Stimulated activated CD4-positive, alpha-beta T cell treated with anti-CD3 and anti-CD28 coated beads, Interleukin-12 subunit alpha, Interleukin-12 subunit beta, amount 100 ng/mL, for 4 hours (primary cell): ENCODE measurements at regions not wholly inside any gene's neighbourhood (a gene's known extent, or its start where the extent isn't known, plus 50 kb on each side); places are given as distances from the start of the nearest gene placed in this dataset.

Experiments used
- DNase-seq: peaks from one replicate; pipeline ENCODE4 v3.0.0-alpha.2; 2020

DNA sequence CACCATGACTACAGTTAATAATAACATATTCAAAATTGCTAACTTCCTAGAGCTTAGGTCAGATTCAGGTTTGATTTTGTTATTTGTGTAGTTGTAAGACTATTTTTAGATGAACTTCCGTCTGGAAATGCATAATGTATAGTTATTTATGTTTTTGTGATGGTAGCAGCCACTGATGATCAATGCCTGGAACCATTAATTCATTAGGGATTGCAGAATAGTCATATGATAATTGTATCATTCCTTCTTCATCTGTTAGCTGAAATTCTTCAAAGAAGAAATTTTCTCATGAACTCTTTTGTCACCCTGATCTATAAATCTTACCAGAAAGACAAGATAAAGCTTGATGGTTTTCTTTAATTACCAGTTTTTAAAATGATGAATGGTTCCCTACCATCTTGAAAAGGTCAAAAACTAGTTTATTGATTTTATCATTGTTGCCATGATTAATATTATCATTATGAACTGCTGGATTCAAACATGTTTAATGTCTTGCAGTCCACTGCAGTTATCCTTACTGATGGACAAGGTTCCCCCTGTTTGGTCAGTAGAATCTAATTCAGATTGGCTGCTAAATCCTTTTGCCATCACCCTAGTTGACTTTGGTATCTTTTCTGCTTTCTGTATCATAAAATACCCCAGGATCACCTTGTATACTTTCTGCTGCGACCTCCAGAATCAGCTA, 433.3 kb downstream of the GPAM start:
- DNase-seq = no peak

DNA sequence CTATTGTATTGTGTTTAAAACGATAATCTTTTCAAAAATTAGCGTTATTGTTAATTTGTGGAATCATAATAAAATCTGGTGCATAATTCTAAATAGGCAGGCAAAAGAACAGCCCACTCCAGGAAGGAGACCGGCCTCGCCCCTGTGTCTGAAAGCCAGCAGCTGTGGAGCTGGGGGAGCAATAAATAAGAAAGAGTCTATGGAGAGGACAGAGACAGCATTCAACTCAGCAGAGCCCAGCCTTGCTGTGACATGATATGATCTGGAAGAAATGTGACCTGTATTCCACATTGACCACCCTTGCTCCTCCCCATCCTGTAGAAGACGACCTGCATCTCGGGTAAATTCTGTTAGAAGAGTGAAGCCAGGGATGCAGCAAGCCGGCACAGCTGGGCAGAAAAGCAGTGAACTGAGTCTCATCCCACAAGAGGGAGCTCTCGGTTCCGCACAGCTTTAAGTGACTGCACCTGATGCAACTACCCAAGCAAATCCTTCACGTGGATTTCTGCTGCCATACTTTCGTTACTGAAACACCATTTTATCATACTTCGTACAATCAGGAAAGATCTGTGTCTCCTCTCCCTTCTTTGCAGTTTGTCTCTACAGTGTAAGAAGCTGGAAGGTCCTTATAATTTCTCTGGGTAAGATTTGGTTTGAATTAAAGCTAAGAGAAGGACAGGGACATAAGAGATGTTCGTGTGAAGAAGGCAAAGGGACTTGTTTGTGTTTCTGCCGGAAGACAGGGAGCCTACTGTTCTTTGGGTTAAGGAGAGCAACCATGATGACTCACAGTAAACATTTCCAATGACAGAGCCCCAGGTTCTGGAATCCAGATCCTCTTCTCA, 427.1 kb downstream of the GPAM start:
- no peak for DNase-seq

DNA sequence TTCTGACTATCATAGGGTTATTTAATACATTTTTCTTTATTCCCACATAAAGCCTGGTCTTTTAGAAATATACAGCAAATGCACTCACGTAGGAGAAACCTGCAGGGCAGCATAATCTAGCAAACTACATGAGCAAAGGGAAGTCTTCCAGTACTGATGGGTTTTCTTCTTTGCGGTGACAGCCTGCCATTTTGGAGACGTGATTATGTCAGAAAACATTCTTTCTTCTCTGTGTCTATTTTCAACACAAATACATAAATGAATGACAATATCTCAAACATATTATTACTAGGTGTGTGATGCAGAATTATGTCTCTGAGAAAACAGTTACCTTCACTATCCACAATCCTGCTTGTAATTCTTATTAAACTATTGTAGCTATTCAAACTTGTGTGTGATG, 425.0 kb downstream of the GPAM start:
- DNase-seq = no peak

DNA sequence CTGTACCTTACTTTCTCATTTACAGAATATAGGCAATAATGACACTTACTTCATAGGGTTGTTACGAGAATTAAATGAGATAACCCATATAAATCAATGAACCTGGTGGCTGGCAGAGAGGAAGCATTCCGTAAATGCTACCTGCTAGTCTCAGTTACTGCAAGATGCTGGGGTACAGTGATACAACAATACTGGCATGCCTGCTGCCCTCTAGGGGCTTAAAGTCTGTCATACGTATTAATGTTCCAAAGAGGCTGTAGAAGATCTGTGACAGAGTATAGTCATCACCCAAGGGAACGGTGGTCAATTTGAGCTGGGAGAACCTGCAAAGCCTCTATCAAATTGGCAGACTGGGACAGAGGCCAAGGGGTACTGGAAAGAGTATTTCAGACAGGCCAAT, 421.5 kb downstream of the GPAM start:
- no peak for DNase-seq

DNA sequence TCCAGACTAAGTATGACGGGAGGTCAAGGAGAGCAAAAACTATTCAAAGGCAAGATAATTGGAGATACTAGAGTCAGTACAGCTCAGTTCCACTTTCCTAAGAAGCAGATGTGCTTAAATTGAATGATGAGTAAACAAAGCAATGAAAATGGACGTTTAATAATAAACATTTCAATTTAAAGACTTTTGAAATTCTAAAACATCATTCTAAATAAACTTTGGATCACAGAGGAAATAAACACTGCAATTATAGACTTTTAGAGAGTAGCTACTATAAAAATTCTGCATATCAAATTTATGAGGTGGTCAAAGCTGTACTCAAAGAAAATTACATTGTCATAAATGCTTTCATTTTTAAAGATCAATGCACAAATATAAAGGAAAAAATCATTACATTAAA, 418.3 kb downstream of the GPAM start:
- DNase-seq = no peak

DNA sequence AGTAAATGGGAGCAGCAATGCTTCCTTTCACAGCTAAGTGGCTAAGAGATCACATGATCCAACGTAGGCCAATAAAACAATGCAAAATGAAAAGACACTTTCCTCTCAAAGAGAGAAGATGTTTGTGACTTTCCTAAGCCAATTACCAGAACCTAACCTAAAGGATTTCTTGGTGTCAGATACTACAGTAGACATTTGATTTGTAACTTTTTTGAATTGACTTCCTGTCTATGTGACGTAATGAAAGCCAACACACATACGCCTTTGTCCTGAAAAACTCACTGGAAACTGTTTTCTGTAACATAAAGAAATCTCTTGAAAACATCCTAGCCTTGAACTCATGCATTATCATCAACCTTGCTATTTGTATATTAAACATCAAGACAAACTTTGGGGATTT, 417.1 kb downstream of the GPAM start:
- no peak for DNase-seq

DNA sequence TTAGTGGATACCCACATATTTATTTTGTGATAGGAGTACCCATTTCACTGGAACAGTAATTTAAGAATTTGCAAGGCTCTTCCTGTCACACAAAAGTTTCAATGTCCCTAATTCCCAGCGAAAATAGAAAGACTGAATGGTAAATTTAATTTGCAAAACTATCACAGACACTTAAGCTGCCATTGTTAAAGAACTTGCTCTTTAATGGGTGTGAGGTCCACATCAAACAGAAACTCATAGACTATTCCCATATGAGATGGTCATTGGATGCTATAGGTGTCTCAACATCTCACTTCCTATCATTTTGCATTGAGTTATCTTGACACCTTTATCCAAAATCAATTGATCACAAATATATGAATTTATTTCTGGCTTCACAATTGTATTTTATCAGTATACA, 415.9 kb downstream of the GPAM start:
- DNase-seq = no peak

DNA sequence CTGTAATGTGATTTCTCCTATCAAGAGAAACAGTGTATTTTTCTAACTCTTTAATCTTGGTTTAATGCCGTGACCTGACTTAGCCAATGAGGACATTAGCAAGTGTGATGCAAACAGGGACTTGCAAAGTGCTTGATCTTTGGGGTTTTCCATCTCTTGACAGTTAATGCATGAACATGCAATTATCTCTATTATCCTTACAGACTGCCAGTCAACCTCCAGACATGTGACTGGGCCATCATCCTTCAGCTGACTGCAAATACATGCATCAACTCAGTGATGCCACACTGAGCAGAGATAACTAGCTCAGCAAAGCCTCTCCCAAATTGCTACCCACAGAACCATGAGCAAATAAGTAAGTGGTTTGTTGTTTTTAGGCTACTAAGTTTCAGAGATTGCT, 409.6 kb downstream of the GPAM start:
- DNase-seq = no peak

DNA sequence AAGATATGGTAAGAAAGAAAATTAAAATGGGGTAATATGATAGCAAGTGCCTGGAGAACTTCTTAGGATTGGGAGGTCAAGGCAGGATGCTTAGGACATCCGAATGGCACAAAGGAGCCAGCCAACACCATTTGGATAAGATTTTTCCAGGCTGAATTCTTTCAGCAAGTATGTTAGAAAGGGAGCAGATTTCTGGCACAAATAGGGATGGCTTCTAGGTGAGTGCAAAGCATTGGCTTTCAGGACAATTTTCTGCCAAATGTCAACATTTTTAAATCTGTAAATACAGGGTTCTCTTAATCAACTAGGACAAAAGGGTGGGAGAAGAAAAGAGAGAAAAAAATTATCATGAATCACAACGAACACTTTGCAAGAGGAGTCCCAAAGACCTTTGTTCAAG, 409.1 kb downstream of the GPAM start:
- DNase-seq = no peak

DNA sequence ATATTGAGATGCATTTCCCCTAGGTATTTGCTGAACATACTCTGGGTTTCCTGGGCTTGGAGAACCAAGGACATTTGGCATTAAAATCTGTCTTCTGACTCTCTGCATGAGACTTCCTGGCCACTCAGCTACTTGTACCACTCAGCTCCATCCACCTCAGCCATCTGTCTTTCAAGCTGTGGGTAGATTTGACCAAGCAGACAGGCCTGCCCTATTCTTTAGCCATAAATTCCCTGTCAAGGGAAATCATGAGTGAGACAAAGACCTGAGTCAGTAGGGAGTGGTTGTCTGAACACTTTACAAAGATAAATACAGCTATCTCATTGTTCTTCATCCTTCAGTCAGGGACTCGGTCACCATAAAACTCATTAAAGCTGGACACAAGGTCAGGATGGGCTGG, 399.1 kb downstream of the GPAM start:
- no peak for DNase-seq

DNA sequence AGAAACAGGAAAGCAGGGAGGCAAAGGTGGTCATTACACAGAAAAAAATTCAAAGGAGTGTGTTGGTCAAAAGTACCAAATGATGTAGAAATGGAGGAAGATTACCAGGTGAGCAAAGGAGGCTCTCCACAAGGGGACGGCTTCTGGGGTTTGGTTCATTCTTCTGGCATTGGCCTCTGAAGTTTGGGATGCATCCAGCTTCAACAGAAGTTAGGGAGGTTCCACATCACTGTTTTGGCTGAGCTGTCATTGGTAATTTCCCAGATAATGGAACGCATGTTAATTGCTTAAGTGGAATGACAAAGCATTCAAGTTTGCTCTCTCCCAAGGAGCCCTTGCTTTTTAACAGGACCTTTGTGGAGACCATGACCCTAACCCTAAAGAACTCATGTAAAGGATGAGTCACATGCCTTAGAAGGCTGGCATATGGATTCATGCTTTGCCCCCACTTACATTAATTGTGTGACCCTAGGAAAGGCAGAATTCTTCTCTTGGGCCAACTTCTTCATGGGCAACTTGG, 398.6 kb downstream of the GPAM start:
- no peak for DNase-seq

DNA sequence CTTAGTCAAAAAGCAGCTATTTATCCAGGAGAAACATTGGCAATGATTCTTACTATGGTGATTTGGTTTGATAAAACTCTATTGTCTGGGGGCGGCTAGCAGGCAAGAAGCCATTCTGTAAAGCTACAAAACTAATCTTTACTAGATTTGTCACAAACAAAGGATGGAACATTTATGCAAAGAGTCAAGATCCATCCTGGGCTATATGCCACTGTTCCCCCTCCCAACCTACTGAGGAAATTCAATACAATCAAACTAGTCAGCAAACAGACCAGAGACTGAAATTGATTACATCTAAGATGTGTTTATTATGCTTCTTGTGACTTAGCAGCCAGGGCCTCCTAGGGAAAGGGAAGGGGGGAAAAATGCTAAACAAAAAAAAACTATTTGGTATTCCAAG, 397.6 kb downstream of the GPAM start:
- DNase-seq = no peak

DNA sequence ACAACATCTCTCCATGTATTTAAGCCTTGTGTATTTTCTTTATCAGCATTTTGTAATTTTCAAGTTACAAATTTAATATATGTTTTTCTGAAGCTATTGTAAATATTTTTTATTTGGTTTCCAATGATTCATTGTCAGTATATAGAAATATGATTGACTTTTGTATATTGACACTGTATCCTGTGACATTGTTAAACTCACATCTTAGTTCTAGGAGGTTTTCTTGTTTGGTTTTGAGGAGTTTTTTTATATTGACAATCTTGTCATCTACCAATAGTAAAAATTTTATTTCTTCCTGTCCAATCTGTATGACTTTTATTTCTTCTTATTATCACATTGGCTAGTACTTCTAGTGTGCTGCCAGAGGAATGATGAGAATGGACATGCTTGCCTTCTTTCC, 393.7 kb downstream of the GPAM start:
- no peak for DNase-seq

DNA sequence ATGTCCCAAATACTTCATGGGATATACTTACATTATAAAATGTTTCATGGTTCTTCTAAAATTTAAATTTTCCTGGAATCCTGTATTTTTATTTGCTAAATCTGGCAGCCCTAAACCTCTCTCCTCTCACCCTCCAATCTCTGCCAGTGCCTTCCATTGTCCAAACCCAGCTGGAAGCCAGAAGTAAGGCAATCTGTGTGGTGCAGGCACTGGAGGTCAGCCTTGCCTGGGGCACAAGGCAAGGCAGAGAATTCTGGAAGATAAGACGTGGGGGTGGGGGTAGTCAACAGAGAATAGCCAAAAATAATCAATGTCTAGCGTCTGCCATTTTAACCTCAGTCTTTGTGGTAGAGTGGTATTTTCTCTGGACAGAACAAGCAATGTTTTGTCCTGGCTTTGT, 381.7 kb downstream of the GPAM start:
- no peak for DNase-seq

DNA sequence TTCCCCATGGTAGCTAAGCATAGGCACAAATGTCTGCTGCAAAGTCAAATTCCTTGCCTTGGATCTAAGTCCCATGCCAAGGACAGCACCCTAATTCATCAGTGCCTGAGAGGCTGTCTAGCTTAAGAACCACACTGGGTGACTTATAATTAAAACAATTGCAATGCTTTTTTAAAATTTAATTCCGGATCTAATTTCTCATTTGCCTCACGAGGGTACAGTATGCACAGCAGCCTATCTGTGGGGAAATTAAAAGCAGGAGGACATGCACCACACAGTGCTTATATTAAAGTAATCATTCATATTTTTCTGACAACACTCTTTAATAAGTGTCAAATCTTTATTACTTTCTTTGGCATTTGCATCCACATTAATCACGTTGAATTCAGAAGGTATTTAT, 378.8 kb downstream of the GPAM start:
- DNase-seq = no peak

DNA sequence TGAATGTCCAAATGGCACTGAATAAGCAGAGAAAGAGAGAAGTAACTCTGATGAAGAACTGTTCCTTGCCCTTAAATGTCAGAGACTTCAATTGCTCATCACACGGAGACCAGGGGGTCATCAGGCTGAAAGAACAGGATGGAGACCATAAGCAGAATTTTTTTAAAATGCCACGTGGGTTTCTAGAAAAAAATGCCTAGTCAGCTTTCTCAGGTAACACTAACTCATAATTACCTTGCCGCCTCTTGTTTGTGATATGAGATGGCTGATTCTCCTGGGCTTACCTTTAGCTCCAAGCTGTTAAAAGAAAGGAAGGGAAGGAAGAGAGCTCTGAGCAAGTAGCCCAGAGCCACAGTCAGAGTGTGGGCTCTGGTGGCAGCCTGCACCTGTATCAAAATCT, 372.0 kb downstream of the GPAM start:
- DNase-seq = no peak

DNA sequence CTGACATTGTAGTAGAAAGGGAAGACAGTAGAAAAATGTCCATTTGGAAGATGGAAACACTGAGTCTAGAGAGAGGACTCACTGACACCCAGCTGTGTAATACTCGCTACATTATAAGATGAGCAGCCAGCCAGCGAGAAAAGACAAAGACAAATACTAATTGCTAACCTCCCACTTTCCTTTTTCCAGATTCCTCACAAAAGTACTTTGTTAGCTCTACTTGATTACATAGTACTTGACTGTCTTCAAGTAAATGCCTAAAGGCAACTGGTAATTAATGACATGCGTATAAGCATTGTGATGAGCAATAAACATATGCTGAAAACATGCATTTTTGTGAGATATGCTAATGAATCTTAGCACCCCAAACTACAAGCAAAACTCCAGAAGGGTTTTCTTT, 363.1 kb downstream of the GPAM start:
- DNase-seq = no peak

DNA sequence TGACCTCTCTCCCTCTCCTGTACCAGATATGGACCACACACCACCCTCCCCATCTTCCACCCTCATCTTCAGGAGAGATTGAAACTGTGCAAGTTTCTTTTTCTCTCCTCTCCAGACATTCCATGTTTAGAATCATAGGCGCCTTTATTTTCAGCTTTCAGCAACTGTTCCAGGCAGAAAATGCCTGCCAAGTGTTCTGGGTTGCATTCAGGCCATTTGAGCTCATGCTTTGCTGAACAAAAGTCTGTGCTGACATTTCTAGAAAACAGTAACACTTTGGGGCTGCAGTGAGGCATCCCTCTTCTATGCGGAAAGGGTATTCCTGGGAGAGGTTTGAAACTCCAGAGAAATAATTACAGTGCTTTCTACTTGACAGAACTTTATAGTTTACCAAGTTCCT, 361.7 kb downstream of the GPAM start:
- DNase-seq = no peak

DNA sequence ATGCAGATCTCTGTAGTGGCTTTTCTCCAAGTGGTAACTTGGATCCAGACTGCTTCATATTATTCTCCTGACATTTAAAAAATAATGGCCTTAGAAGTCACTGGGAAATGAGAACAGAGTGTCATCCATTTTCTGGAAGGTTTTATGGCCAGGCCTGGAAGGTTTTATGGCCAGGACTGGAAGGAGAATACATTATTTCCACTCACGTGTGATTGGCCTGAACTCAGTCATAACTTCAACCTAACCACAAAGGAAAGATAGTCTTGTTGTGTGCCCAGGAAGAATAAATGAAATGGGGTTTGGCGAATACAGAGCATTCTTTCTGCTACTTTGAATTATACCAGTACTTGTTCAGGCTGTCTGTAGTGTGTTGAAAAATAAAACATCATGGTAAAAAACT, 360.9 kb downstream of the GPAM start:
- DNase-seq = no peak

DNA sequence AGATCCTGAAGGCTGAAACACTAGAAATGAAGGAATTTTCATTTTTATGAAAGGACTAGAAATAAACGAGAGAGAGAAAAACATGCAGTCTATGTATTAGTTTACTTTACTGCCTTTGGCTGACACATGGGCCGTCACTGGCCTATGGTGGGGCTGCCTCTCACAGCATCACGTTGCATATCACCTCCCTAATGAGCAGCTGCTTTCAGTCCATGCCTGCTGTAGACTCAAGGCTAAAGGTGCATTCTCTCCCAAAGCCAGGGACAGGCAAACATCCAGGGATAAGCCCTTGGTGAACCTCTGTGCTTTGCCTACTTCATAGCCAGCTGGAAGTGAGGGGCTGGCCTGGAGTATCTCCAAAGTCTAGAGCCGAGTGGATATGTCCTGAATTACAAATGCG, 359.4 kb downstream of the GPAM start:
- no peak for DNase-seq

DNA sequence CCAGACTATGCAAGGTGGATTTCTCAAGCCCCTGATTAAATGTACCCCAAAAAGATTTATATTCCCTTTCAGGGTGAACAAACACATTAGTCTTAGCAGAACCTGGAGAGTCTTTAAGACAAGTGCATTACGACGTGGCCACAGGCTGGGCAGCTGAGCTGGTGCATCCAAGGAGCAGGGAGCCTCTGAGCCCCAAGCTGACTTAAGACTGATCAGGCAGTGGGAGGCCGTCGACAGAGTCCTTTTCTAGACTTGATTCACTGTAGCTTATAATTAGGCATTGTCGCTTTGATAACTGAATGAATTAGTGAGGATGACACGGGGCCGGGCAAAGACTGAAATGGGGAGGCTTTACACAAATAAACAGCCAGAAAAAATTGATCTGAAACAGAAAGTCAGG, 353.2 kb downstream of the GPAM start:
- DNase-seq = no peak

DNA sequence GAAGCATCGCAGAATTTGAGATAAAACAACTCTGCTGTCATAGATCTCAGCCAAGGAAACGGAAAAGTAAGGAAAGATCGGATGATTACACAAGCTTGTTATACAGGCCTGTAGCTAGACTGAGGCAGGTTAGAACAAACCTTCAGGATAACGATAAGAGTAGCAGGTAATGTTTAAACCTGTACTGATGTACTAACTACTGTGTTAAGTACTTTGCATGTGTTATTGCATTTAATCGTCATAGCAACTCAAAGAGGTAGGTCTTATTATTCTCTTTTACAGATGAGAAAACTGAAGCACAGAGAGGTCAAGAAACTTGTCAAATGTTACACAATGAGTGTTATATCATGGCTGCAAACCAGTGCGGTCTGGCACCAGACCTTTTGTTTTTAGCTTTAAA, 352.5 kb downstream of the GPAM start:
- DNase-seq = no peak

DNA sequence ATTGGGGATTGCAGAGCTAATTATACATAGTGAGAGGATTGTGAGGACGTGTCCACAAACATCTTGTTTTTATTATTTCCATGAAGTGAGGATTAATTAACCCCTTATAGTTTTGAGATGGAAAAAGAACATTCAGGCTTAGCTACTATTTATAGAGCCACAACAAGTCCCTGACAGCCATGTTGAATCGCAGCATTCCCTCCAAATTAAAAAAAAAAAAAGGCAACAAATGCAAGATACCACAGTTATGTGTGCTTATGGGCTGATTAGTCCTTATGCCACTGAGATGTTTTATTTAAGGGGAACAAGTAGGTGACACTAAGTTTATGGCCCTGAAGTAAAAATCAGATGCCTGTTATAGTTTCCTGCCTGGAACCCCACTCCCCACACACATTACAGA, 350.3 kb downstream of the GPAM start:
- DNase-seq = no peak

DNA sequence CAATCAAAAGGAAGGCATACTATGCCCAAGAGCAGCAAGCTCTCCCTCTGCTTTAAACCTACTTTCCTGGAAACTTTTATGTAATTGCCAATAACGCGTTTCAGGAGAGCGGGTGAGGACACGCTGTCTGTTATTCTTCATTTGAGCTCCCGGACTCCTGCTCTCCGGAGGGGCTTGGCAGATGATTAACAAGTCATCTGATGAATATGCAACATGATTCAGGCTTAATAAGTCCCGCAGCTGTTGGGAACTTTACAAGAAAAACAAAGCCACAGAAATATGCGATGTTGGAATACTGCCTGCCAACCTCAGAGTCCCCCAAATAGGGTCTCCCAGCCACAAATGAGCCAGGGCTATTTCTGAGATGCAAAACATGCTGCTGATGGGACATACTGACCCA, 348.0 kb downstream of the GPAM start:
- DNase-seq = no peak

DNA sequence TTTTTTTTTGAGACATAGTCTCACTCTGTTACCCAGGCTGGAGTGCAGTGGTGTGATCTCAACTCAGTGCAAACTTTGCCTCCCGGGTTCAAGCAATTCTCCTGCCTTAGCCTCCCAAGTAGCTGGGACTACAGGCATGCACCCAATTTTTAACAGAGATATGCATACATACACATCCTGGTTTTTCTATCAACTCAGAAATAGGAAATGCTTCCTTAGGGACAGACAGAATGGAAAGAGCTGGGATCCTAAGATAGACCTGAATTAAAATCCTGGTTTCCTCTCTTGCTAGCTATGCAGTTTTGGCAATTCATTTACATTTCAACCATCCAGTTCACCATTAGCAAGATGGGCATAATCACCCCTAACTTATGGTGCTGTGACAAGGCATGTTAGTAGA, 347.5 kb downstream of the GPAM start:
- DNase-seq = no peak
